ENCODE measurements at regions not wholly inside any gene's neighbourhood (a gene's known extent, or its start where the extent isn't known, plus 50 kb on each side); places are given as distances from the start of the nearest gene placed in this dataset.

GRCh38 chr5:3011764-3012017 is 260.2 kb upstream of the IRX2 start:
- Mint-ChIP-seq H3K4me1 (ENCODE audit: low read depth) (no peaks in the 10 kb centered on the region), H3K4me3 (no peak overlapping the region), H3K9me3 (no peaks in the 10 kb centered on the region), H3K27me3 (no peaks in the 10 kb centered on the region), H3K27ac (no peak overlapping the region), H3K36me3 (ENCODE audit: low read depth) (no peaks in the 10 kb centered on the region)
- DNase-seq, result no peak

- Mint-ChIP-seq H3K27ac (no peak overlapping the region), H3K36me3 (ENCODE audit: low read depth) (no peaks in the 10 kb centered on the region), H3K4me1 (ENCODE audit: low read depth) (no peaks in the 10 kb centered on the region), H3K27me3 (no peaks in the 10 kb centered on the region), H3K9me3 (no peaks in the 10 kb centered on the region), H3K4me3 (no peak overlapping the region)
- DNase-seq, result no peak
Measured at GRCh38 chr5:3010953-3011763, 259.7 kb upstream of the IRX2 start.

DNA sequence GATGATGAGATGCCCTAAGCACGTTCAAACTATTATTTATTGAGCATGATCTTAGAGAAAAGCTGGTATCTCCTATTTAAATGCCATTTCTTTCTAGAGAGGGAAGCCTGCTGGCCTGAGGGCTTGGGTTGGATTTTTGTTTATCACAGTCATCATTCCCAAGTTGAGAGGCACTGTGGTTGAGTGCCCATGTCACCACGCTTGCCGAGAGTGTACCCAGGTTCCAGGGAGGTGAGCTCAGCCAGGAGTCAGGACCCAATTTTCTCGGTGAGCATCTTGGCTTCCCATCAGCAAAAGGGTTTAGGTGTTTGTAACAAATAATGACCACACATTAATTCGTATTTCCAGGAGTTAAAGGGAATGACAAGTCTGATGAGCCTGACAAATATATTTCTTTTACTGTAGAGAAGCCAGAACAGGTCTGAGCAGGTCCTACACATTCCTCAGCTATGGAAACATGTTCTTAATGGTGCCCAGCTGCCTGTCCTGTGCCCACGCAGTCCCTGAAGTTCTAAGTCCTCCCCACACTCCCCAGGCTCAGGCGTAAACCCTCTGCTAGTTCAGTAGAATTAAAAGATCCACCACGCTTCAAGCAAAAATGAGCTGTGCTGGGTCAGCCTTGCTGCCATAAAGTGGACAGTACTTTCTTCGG is 258.9 kb upstream of the IRX2 start:
- Mint-ChIP-seq H3K27me3 (no peaks in the 10 kb centered on the region), H3K27ac (no peak overlapping the region), H3K4me1 (ENCODE audit: low read depth) (no peaks in the 10 kb centered on the region), H3K36me3 (ENCODE audit: low read depth) (no peaks in the 10 kb centered on the region), H3K9me3 (no peaks in the 10 kb centered on the region), H3K4me3 (no peak overlapping the region)
- no peak for DNase-seq

DNA sequence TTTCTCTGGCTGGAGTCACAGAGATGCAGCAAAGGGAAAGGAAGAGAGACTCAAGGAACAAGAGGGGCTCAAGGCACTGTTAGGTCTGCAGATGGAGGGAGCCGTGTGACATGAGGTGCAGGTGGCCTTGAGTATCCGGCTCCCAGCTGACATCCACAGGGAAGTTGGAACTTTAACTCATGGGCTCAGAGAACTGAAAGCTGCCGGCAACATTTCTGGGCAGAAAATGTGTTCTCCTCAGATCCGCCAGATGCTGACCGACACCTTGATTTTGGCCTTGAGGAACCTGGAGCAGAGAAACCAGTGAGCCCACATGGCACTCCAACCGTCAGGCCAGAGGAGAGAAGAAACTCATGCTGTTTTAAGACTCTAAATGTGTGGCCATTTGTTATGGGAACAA is 258.1 kb upstream of the IRX2 start:
- no peaks in the 10 kb centered on the region for H3K36me3 Mint-ChIP-seq (ENCODE audit: low read depth)

DNA sequence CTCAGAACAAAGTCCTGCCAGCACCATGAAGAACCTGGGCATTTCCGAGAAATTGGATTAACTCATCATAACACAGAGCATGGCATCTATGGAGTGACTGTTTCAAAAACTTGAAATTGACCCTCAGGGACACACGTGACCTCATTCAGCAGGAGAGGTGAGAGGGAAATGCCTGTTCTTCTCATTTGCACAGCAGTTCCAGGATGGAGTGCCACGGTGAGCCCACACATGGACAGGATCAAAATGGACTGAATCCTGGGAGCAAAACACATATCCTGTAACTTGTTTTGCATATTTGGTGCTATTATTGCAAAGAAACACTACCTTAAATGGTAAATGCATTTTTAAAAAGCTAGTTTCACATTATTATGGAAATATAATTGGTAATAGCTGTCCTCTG is 256.1 kb upstream of the IRX2 start:
- H3K4me3 Mint-ChIP-seq, result no peak overlapping the region
- no peaks in the 10 kb centered on the region for H3K9me3 Mint-ChIP-seq
- no peaks in the 10 kb centered on the region for H3K27me3 Mint-ChIP-seq
- no peaks in the 10 kb centered on the region for H3K36me3 Mint-ChIP-seq (ENCODE audit: low read depth)
- DNase-seq, result no peak
- H3K27ac Mint-ChIP-seq, result no peak overlapping the region
- H3K4me1 Mint-ChIP-seq (ENCODE audit: low read depth), result no peaks in the 10 kb centered on the region

More for the DNA sequence above, 258.1 kb upstream of the IRX2 start:
- Mint-ChIP-seq H3K27me3 (no peaks in the 10 kb centered on the region), H3K4me1 (ENCODE audit: low read depth) (no peaks in the 10 kb centered on the region), H3K4me3 (no peak overlapping the region), H3K9me3 (no peaks in the 10 kb centered on the region), H3K27ac (no peak overlapping the region)
- DNase-seq, result no peak

GRCh38 chr5:3006961-3007551 is 255.6 kb upstream of the IRX2 start:
- Mint-ChIP-seq H3K4me3 (no peak overlapping the region), H3K27ac (no peak overlapping the region), H3K4me1 (ENCODE audit: low read depth) (no peaks in the 10 kb centered on the region), H3K36me3 (ENCODE audit: low read depth) (no peaks in the 10 kb centered on the region), H3K27me3 (no peaks in the 10 kb centered on the region), H3K9me3 (no peaks in the 10 kb centered on the region)
- no peak for DNase-seq

DNA sequence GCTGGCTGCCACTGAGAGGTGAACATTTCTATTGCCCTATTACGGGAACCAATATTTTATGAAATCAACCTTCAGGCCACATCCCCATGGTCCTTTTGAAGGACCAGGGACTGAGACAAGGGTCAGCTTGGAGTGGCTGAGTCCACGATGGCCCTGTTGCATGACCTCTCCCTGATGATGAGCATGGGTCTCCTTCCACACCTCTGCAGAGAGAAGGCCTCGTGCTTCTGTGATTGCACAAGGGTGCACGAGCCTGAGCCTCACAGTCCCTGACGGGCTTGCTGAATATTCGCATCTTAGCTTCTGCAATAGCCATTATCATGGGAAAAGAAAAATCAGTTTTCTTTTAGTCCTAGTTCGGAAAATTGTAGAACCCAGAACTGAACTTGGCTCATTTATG is 255.0 kb upstream of the IRX2 start:
- Mint-ChIP-seq H3K4me1 (ENCODE audit: low read depth) (no peaks in the 10 kb centered on the region), H3K9me3 (no peaks in the 10 kb centered on the region), H3K4me3 (no peak overlapping the region), H3K36me3 (ENCODE audit: low read depth) (no peaks in the 10 kb centered on the region), H3K27ac (no peak overlapping the region), H3K27me3 (no peaks in the 10 kb centered on the region)
- DNase-seq, result no peak

DNA sequence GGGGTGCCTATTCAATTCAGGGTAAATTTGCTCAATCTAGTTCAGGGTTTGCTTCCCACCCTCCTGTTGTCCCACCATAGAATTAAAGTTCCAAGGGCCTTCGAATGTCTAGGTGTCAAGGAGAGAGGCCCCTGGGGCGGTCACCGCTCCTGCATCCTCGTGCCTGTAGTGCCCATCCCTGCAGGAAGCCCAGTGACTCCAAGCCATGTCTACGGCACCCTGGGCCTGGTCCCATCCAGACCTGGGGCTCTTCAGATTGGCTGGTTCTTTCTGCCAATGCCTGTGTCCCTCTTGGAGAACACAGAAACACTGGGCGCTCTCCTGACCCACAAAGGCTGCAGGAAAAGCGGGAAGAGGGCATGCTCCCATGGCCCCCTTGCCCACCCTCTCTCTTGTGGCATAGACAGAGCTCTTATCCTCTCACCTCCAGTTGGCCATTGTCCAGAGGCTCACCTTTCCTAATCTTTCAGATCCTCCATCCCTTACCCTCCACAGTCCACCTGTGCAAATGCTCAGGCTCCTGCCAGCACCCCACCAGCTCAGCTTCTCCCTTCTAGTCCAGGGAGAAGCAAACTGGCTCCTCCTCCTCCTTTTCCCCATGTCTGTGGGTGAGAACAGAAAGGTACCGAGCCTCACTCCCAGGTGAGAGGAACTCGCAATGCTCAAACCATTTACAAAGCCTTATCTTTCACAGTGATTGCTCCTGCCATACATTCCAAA is 253.0 kb upstream of the IRX2 start:
- Mint-ChIP-seq H3K9me3 (no peaks in the 10 kb centered on the region), H3K4me3 (no peak overlapping the region), H3K36me3 (ENCODE audit: low read depth) (no peaks in the 10 kb centered on the region), H3K27ac (no peak overlapping the region), H3K4me1 (ENCODE audit: low read depth) (no peaks in the 10 kb centered on the region), H3K27me3 (no peaks in the 10 kb centered on the region)
- no peak for DNase-seq

GRCh38 chr5:3002230-3002629 is 250.8 kb upstream of the IRX2 start:
- H3K4me3 Mint-ChIP-seq, result no peak overlapping the region
- DNase-seq, result no peak
- no peaks in the 10 kb centered on the region for H3K36me3 Mint-ChIP-seq (ENCODE audit: low read depth)
- H3K27ac Mint-ChIP-seq, result no peak overlapping the region
- no peaks in the 10 kb centered on the region for H3K27me3 Mint-ChIP-seq
- H3K9me3 Mint-ChIP-seq, result no peaks in the 10 kb centered on the region
- H3K4me1 Mint-ChIP-seq (ENCODE audit: low read depth), result no peaks in the 10 kb centered on the region

GRCh38 chr5:3000631-3001030 is 249.2 kb upstream of the IRX2 start:
- Mint-ChIP-seq H3K9me3 (no peaks in the 10 kb centered on the region), H3K4me3 (no peak overlapping the region), H3K36me3 (ENCODE audit: low read depth) (no peaks in the 10 kb centered on the region), H3K27me3 (no peaks in the 10 kb centered on the region), H3K27ac (no peak overlapping the region), H3K4me1 (ENCODE audit: low read depth) (no peaks in the 10 kb centered on the region)
- no peak for DNase-seq

GRCh38 chr5:2999926-3000325 is 248.4 kb upstream of the IRX2 start:
- Mint-ChIP-seq H3K4me3 (no peak overlapping the region), H3K9me3 (no peaks in the 10 kb centered on the region), H3K36me3 (ENCODE audit: low read depth) (no peaks in the 10 kb centered on the region), H3K27me3 (no peaks in the 10 kb centered on the region), H3K4me1 (ENCODE audit: low read depth) (no peaks in the 10 kb centered on the region), H3K27ac (no peak overlapping the region)
- no peak for DNase-seq

DNA sequence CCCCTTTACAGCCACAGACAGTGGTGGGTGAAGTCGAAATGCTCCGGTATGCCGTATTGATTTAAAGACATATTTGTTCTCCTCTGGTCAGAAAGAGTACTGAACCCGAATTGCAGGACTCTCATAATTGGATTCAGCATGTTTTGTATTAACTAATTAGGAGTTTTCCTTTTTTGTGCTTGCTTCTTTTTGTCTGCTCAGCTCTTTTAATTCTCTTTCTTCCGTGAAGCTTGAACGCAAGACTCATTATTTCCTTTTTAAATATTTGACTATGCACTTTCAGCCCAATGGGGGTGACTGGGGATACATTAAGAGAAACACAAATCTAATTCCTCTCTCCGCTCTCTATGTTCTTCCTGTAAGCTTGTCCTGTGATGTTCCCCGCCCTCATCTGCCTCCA is 246.6 kb upstream of the IRX2 start:
- no peak for DNase-seq
- H3K4me3 Mint-ChIP-seq, result no peak overlapping the region
- no peaks in the 10 kb centered on the region for H3K27me3 Mint-ChIP-seq
- H3K27ac Mint-ChIP-seq, result no peak overlapping the region
- H3K36me3 Mint-ChIP-seq (ENCODE audit: low read depth), result no peaks in the 10 kb centered on the region
- no peaks in the 10 kb centered on the region for H3K4me1 Mint-ChIP-seq (ENCODE audit: low read depth)
- peaks cover 4% of the 10 kb centered on the region for H3K9me3 Mint-ChIP-seq

- Mint-ChIP-seq H3K27ac (no peak overlapping the region), H3K4me3 (no peak overlapping the region), H3K27me3 (no peaks in the 10 kb centered on the region), H3K36me3 (ENCODE audit: low read depth) (no peaks in the 10 kb centered on the region), H3K9me3 (peaks cover 4% of the 10 kb centered on the region), H3K4me1 (ENCODE audit: low read depth) (no peaks in the 10 kb centered on the region)
- DNase-seq, result no peak
Measured at GRCh38 chr5:2997179-2997578, 245.7 kb upstream of the IRX2 start.

DNA sequence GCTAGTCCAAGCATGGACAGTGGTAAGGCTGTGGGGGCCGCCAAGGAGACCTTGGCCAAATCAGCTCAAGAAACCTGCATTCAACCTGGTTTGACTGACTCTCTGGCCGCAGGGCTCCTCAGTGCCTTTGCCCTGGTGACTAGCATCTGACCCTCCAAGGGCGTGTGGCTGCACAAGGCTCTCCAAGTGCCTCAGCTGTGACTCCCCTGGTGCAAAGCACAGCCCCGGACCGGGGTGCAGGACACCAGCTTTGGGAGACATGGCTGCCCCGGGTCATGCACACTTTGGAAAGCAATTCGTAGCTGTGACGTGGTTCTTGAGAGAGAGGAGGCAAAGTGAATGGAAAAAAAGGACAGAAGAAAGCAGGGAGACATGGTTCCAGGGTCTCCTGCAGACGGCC is 245.2 kb upstream of the IRX2 start:
- Mint-ChIP-seq H3K36me3 (ENCODE audit: low read depth) (no peaks in the 10 kb centered on the region), H3K4me1 (ENCODE audit: low read depth) (no peaks in the 10 kb centered on the region), H3K27ac (no peak overlapping the region), H3K4me3 (no peak overlapping the region), H3K9me3 (peaks cover 4% of the 10 kb centered on the region), H3K27me3 (no peaks in the 10 kb centered on the region)
- no peak for DNase-seq

GRCh38 chr5:2996248-2996647 is 244.8 kb upstream of the IRX2 start:
- H3K4me1 Mint-ChIP-seq (ENCODE audit: low read depth), result no peaks in the 10 kb centered on the region
- no peak overlapping the region for H3K27ac Mint-ChIP-seq
- no peaks in the 10 kb centered on the region for H3K36me3 Mint-ChIP-seq (ENCODE audit: low read depth)
- DNase-seq, result no peak
- no peaks in the 10 kb centered on the region for H3K27me3 Mint-ChIP-seq
- peaks cover 6% of the 10 kb centered on the region for H3K9me3 Mint-ChIP-seq
- no peak overlapping the region for H3K4me3 Mint-ChIP-seq
